PC-9 (cell line): ENCODE measurements at regions not wholly inside any gene's neighbourhood (a gene's known extent, or its start where the extent isn't known, plus 50 kb on each side); places are given as distances from the start of the nearest gene placed in this dataset.

Experiments used
- BruUV-seq: library from RNA; stranded (reverse); fragments of 400-500 nt; replicated peaks from 2 replicates; lab custom pipeline; 2021; lab: Mats Ljungman, UMichigan
- CTCF ChIA-PET: fragments of 300-600 bp; sonication (Branson Sonifier 250); formaldehyde crosslinking; loops from one replicate; lab custom pipeline; 2022; ENCODE audit warnings: antibody characterized with exemption; lab: Charles Lee
- POLR2A ChIA-PET: fragments of 300-600 bp; sonication (Branson Sonifier 250); formaldehyde crosslinking; loops from one replicate; lab custom pipeline; 2022; ENCODE audit warnings: antibody characterized with exemption; ENCODE audit not compliant: unreplicated experiment; lab: Charles Lee
- DNase-seq, 2 experiments: peaks; one replicate each; pipeline versions ENCODE4 v3.0.0 to v3.0.0-alpha.2; 2015 to 2022; ENCODE audit warnings: mixed read lengths in 1 of 2
- H2AFZ ChIP-seq: fragments of 200-600 bp; sonication (generic); 2 replicates; pipeline ENCODE4 v1.8.1; 2017; ENCODE audit warnings: antibody characterized with exemption
- H3F3A ChIP-seq: fragments of 200-600 bp; sonication (generic); 2 replicates; pipeline ENCODE4 v1.8.1; 2017; ENCODE audit warnings: antibody characterized with exemption, mild to moderate bottlenecking, low read depth; ENCODE audit not compliant: insufficient read depth
- H3K27ac ChIP-seq: fragments of 200-600 bp; sonication (generic); 2 replicates; pipeline ENCODE4 v1.6.1; 2016; ENCODE audit warnings: mixed run types
- H3K27me3 ChIP-seq: fragments of 200-600 bp; sonication (generic); 2 replicates; pipeline ENCODE4 v1.6.1; 2016; ENCODE audit warnings: low read depth, mixed run types; ENCODE audit not compliant: insufficient read depth
- H3K36me3 ChIP-seq: fragments of 200-600 bp; sonication (generic); 2 replicates; pipeline ENCODE4 v1.6.1; 2016; ENCODE audit warnings: low read depth, mixed run types
- H3K4me1 ChIP-seq: fragments of 200-600 bp; sonication (generic); replicated peaks from 2 replicates; pipeline ENCODE4 v1.6.1; 2016; ENCODE audit warnings: mixed run types; ENCODE audit not compliant: insufficient read depth
- H3K4me2 ChIP-seq: fragments of 200-600 bp; sonication (generic); 2 replicates; pipeline ENCODE4 v1.6.1; 2017; ENCODE audit warnings: mixed run types
- H3K4me3 ChIP-seq: fragments of 200-600 bp; sonication (generic); 2 replicates; pipeline ENCODE4 v1.6.1; 2016; ENCODE audit warnings: mixed run types
- H3K79me2 ChIP-seq: fragments of 200-600 bp; sonication (generic); 2 replicates; pipeline ENCODE4 v1.6.1; 2017; ENCODE audit warnings: low read depth, mixed run types
- H3K9me2 ChIP-seq: fragments of 200-600 bp; sonication (generic); 2 replicates; pipeline ENCODE4 v1.8.1; 2017; ENCODE audit warnings: mild to moderate bottlenecking; ENCODE audit not compliant: insufficient read depth
- H3K9me3 ChIP-seq: fragments of 200-600 bp; sonication (generic); 2 replicates; pipeline ENCODE4 v1.8.1; 2016; ENCODE audit warnings: low read depth; ENCODE audit not compliant: insufficient read depth
- H4K20me1 ChIP-seq: fragments of 200-600 bp; sonication (generic); 2 replicates; pipeline ENCODE4 v1.8.1; 2017; ENCODE audit not compliant: insufficient read depth
- EZH2 ChIP-seq: fragments of 200-600 bp; sonication (generic); IDR thresholded peaks from 2 replicates; pipeline ENCODE4 v1.8.0; 2017; ENCODE audit warnings: antibody characterized with exemption, low read depth
- intact Hi-C: fragments of 100-400 bp; cut with micrococcal nuclease; formaldehyde crosslinking; loops from one replicate; pipeline ENCODE4 v1.10.0; 2022; ENCODE audit not compliant: unreplicated experiment
- TF ChIP-seq, protein P1 (sequence below): fragments of 200-600 bp; sonication (generic); conservative IDR thresholded peaks from 2 replicates; pipeline ENCODE4 v1.6.1; 2017; ENCODE audit warnings: mixed run types, antibody characterized with exemption, mild to moderate bottlenecking, moderate library complexity

GRCh38 chr5:163193886-163194285 is 243.5 kb upstream of the CCNG1 start:
- Histone ChIP-seq H3K36me3 (no peaks in the 10 kb centered on the region), H3F3A (no peaks in the 10 kb centered on the region), H4K20me1 (no peaks in the 10 kb centered on the region), H2AFZ (no peak overlapping the region), H3K9me3 (no peaks in the 10 kb centered on the region), H3K4me1 (no peaks in the 10 kb centered on the region), H3K4me3 (no peak overlapping the region), H3K27ac (no peak overlapping the region), H3K9me2 (no peaks in the 10 kb centered on the region), H3K79me2 (no peaks in the 10 kb centered on the region), H3K27me3 (no peaks in the 10 kb centered on the region), H3K4me2 (no peak overlapping the region)
- intact Hi-C loops, result no loop called here
- ChIA-PET POLR2A (no interaction called here), CTCF (no interaction called here)
- DNase-seq, result no peak
- no TSS peak for BruUV-seq
- TF ChIP-seq EZH2, result no peak

DNA sequence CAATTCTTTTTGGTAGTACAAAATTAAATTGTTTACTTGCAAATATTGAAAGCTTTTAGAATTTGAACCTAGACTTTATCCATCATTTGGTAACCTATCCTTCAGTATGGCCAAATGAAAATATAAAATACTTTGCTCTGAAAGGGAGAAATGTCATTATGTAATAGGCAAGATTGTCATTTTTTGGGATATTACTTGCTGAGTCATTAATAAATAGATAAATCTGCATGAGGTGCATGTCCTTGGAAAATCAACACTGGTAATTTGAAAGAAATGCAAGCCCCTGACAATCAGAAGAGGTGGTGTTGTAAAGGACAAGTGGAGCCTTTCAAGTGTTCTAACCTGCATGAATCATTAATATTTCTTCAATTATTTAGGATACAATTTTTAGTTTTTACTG is 231.8 kb upstream of the CCNG1 start:
- Histone ChIP-seq H4K20me1 (no peaks in the 10 kb centered on the region), H3K27me3 (peaks cover 30% of the 10 kb centered on the region), H3K79me2 (no peaks in the 10 kb centered on the region), H3K36me3 (no peaks in the 10 kb centered on the region), H3K4me2 (no peak overlapping the region), H3K4me3 (no peak overlapping the region), H2AFZ (no peak overlapping the region), H3F3A (no peaks in the 10 kb centered on the region), H3K9me3 (no peaks in the 10 kb centered on the region), H3K27ac (no peak overlapping the region), H3K4me1 (no peaks in the 10 kb centered on the region), H3K9me2 (no peaks in the 10 kb centered on the region)
- no TSS peak for BruUV-seq
- ChIA-PET POLR2A (no interaction called here), CTCF (no interaction called here)
- TF ChIP-seq, protein P1, sequence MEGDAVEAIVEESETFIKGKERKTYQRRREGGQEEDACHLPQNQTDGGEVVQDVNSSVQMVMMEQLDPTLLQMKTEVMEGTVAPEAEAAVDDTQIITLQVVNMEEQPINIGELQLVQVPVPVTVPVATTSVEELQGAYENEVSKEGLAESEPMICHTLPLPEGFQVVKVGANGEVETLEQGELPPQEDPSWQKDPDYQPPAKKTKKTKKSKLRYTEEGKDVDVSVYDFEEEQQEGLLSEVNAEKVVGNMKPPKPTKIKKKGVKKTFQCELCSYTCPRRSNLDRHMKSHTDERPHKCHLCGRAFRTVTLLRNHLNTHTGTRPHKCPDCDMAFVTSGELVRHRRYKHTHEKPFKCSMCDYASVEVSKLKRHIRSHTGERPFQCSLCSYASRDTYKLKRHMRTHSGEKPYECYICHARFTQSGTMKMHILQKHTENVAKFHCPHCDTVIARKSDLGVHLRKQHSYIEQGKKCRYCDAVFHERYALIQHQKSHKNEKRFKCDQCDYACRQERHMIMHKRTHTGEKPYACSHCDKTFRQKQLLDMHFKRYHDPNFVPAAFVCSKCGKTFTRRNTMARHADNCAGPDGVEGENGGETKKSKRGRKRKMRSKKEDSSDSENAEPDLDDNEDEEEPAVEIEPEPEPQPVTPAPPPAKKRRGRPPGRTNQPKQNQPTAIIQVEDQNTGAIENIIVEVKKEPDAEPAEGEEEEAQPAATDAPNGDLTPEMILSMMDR, result no peak
- TF ChIP-seq EZH2, result no peak
- intact Hi-C loops, result no loop called here
- no peak for DNase-seq

GRCh38 chr5:163221581-163221980 is 215.8 kb upstream of the CCNG1 start:
- Histone ChIP-seq H3K27ac (no peak overlapping the region), H3F3A (no peaks in the 10 kb centered on the region), H3K9me3 (no peaks in the 10 kb centered on the region), H3K4me2 (no peak overlapping the region), H4K20me1 (no peaks in the 10 kb centered on the region), H3K36me3 (no peaks in the 10 kb centered on the region), H3K9me2 (no peaks in the 10 kb centered on the region), H3K4me1 (no peaks in the 10 kb centered on the region), H2AFZ (no peak overlapping the region), H3K4me3 (no peak overlapping the region), H3K27me3 (0 out of 2 replicates have a peak, but pooled peaks cover 4% of the 10 kb centered on the region), H3K79me2 (no peaks in the 10 kb centered on the region)
- ChIA-PET CTCF (no interaction called here), POLR2A (no interaction called here)
- TF ChIP-seq, protein P1, result no peak
- TF ChIP-seq EZH2, result no peak
- no peak for DNase-seq
- BruUV-seq, result no TSS peak
- intact Hi-C loops, result no loop called here

- H4K20me1 ChIP-seq, result no peaks in the 10 kb centered on the region
- H3K9me3 ChIP-seq, result no peaks in the 10 kb centered on the region
- H3K4me3 ChIP-seq, result no peak overlapping the region
- H3K27ac ChIP-seq, result no peak overlapping the region
- DNase-seq, result no peak
- POLR2A ChIA-PET, result no interaction called here
- no peak overlapping the region for H2AFZ ChIP-seq
- H3K79me2 ChIP-seq, result no peaks in the 10 kb centered on the region
- H3F3A ChIP-seq, result no peaks in the 10 kb centered on the region
- H3K9me2 ChIP-seq, result no peaks in the 10 kb centered on the region
- H3K36me3 ChIP-seq, result no peaks in the 10 kb centered on the region
- H3K4me1 ChIP-seq, result no peaks in the 10 kb centered on the region
- CTCF ChIA-PET, result no interaction called here
- H3K4me2 ChIP-seq, result no peak overlapping the region
- BruUV-seq, result no TSS peak
- 0 out of 2 replicates have a peak, but pooled peaks cover 4% of the 10 kb centered on the region for H3K27me3 ChIP-seq
- intact Hi-C loops, result no loop called here
- TF ChIP-seq, protein P1, result no peak
- TF ChIP-seq EZH2, result no peak
Observed at GRCh38 chr5:163222982-163223381, 214.4 kb upstream of the CCNG1 start.
